PC-9 (cell line): ENCODE measurements at regions not wholly inside any gene's neighbourhood (a gene's known extent, or its start where the extent isn't known, plus 50 kb on each side); places are given as distances from the start of the nearest gene placed in this dataset.

Experiments used
- CTCF ChIP-seq: fragments of 200-600 bp; sonication (generic); conservative IDR thresholded peaks from 2 replicates; pipeline ENCODE4 v1.6.1; 2017; ENCODE audit warnings: mixed run types, antibody characterized with exemption, mild to moderate bottlenecking, moderate library complexity
- EZH2 ChIP-seq: fragments of 200-600 bp; sonication (generic); IDR thresholded peaks from 2 replicates; pipeline ENCODE4 v1.8.0; 2017; ENCODE audit warnings: antibody characterized with exemption, low read depth

GRCh38 chr7:91541641-91542040 lies 277.4 kb downstream of the FZD1 start:
- TF ChIP-seq CTCF (no peak), EZH2 (no peak)
